Muscle of leg (tissue), 3 donors: ENCODE measurements at regions not wholly inside any gene's neighbourhood (a gene's known extent, or its start where the extent isn't known, plus 50 kb on each side); places are given as distances from the start of the nearest gene placed in this dataset.

ENCODE experiments used
- DNase-seq: peaks from one replicate; pipeline ENCODE4 v3.0.0; 2013
- H3K27ac ChIP-seq: one replicate; pipeline ENCODE4 v1.5.1; 2013; ENCODE audit warnings: mild to moderate bottlenecking, low read length, control low read depth
- H3K27me3 ChIP-seq: one replicate; pipeline ENCODE4 v1.6.1; 2013; ENCODE audit warnings: low read length; ENCODE audit not compliant: control insufficient read depth, insufficient read depth
- H3K36me3 ChIP-seq: one replicate; pipeline ENCODE4 v1.6.1; 2013; ENCODE audit warnings: low read length; ENCODE audit not compliant: control insufficient read depth, insufficient read depth
- H3K4me1 ChIP-seq: one replicate; pipeline ENCODE4 v1.6.1; 2013; ENCODE audit warnings: low read length; ENCODE audit not compliant: control insufficient read depth, insufficient read depth
- H3K4me3 ChIP-seq: one replicate; pipeline ENCODE4 v1.5.1; 2013; ENCODE audit warnings: low read length, control low read depth
- H3K9me3 ChIP-seq: replicated peaks from 2 replicates; pipeline ENCODE4 v1.6.1; 2013; ENCODE audit warnings: low read depth, low read length; ENCODE audit not compliant: control insufficient read depth
- WGBS: methylation state at CpG from one replicate; pipeline ENCODE4 v1.1.5; 2013; ENCODE audit warnings: missing lambda C conversion rate; ENCODE audit not compliant: insufficient coverage; 5-methylcytosine and 5-hydroxymethylcytosine counted together

DNA sequence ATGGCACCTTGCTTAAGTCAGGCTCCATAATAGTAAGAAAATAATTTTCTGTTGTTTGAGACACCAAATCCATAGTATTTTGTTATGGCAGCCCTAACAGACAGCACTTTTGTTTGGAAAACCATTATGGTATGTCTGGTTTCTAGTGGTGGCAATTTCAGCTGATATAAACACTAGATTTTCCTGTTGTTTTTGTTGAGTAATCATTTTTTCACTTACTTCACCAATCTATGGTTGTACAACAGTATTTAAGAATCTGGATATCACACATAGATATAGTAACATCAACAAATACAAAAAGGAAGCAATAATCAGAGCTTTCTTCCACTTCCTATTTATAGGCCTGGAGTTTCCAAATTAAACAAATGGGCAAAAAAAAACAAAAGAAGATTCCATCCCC, 725.8 kb upstream of the POM121L12 start:
- Histone ChIP-seq H3K36me3 (no peaks in the 10 kb centered on the region), H3K4me3 (no peak overlapping the region), H3K27ac (no peak overlapping the region), H3K27me3 (no peaks in the 10 kb centered on the region), H3K9me3 (no peaks in the 10 kb centered on the region), H3K4me1 (no peaks in the 10 kb centered on the region)
- no peak for DNase-seq

DNA sequence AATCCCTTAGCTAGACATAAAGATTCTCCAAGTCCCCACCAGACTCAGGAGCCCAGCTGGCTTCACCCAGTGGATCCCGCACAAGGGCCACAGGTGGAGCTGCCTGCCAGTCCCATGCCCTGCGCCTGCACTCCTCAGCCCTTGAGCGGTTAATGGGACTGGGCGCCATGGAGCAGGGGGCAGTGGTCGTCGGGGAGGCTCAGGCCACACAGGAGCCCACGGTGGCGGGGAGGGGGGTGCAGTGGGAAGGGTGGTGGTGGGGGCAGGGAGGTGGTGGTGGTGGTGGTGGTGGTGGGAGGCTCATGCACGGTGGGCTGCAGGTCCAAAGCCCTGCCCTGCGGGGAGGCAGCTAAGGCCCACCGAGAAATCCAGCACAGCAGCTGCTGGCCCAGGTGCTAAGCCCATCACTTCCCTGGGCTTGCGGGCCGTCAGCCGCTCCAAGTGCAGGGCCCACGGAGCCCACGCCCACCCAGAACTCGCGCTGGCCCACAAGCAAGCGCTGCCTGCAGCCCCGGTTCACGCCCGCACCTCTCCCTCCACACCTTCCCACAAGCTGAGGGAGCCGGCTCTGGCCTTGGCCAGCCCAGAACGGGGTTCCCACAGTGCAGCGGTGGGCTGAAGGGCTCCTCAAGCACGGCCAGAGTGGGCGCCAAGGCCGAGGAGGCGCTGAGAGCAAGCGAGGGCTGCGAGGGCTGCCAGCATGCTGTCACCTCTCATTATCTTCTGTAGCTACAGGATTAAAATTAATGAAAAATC, 732.5 kb upstream of the POM121L12 start:
- no peaks in the 10 kb centered on the region for H3K4me1 ChIP-seq
- H3K4me3 ChIP-seq = no peak overlapping the region
- no peak overlapping the region for H3K27ac ChIP-seq
- no peak for DNase-seq
- no peaks in the 10 kb centered on the region for H3K27me3 ChIP-seq
- no peaks in the 10 kb centered on the region for H3K9me3 ChIP-seq
- no peaks in the 10 kb centered on the region for H3K36me3 ChIP-seq
- WGBS = 91% methylated on average over 17 of the region's 31 CpGs

DNA sequence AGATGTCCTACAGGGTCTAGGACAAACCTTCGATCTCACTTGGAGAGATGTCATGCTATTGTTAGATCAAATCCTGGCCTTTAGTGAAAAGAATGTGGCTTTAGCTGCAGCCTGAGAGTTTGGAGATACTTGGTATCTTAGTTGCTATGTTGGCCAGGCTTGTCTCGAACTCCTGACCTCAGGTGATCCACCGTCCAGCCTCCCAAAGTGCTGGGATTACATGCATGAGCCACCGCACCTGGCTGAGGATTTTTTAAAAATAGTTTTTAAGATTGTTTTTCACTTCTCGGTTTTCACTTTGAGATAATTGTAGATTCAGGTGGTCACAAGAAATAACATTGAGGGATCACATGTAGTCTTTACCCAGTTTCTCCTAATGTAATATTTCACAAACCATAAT, 738.3 kb upstream of the POM121L12 start:
- Histone ChIP-seq H3K4me1 (no peaks in the 10 kb centered on the region), H3K27ac (no peak overlapping the region), H3K27me3 (no peaks in the 10 kb centered on the region), H3K9me3 (no peaks in the 10 kb centered on the region), H3K36me3 (no peaks in the 10 kb centered on the region), H3K4me3 (no peak overlapping the region)
- no peak for DNase-seq
- WGBS = 90% methylated on average over 2 of the region's 5 CpGs

DNA sequence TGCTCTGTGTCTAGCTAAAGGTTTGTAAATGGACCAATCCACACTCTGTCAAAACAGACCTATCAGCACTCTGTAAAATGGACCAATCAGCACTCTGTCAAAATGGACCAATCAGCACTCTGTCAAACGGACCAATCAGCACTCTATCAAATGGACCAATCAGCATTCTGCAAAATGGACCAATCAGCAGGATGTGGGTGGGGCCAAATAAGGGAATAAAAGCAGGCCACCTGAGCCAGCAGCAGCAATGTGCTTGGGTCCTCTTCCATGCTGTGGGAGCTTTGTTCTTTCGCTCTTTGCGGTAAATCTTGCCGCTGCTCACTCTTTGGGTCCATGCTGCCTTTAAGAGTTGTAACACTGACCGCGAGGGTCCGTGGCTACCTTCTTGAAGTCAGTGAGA, 740.5 kb upstream of the POM121L12 start:
- H3K36me3 ChIP-seq = no peaks in the 10 kb centered on the region
- H3K27ac ChIP-seq = no peak overlapping the region
- WGBS = 93% methylated on average over 6 of the region's 7 CpGs
- no peaks in the 10 kb centered on the region for H3K9me3 ChIP-seq
- H3K27me3 ChIP-seq = no peaks in the 10 kb centered on the region
- DNase-seq = no peak
- H3K4me1 ChIP-seq = no peaks in the 10 kb centered on the region
- H3K4me3 ChIP-seq = no peak overlapping the region

DNA sequence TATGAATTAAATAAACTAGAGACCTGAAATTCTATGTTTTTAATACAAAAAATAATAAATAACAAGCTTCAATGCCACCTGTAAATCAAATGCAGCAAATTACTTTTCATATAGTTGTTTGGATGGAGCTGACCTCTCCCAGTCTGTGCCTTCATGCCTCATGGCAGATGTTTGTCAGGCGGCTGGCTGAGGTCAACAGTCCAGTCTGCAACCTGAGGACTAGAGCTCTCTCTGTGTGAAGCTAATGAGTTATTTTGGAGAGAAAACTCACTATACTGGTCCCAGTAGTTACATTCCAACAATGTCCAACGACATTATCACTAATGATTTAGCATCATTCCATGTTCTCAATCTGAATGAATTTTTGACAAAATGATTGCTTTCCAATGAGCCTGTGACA, 746.2 kb upstream of the POM121L12 start:
- no CpG with 5 or more reads among the region's 2 CpGs for WGBS
- DNase-seq = no peak
- Histone ChIP-seq H3K9me3 (no peaks in the 10 kb centered on the region), H3K27me3 (no peaks in the 10 kb centered on the region), H3K36me3 (no peaks in the 10 kb centered on the region), H3K27ac (no peak overlapping the region), H3K4me3 (no peak overlapping the region), H3K4me1 (no peaks in the 10 kb centered on the region)

DNA sequence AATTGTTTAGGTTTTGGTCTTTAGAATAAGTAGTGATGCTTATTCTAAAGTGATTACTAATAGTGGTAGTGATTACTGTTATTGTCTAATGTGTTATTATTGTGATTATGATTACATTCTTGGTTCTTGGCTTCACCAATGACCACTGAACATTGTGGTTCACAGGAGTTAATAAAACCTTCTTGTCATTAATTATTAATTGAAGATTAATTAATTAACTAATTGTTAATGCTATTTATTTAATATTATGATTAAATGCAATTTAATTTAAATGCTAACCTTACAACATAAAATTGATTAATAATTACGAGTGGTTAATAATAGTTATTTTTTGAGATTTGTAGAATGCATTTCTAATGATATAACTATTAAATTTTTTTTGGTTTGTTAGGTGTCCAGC, 747.7 kb upstream of the POM121L12 start:
- Histone ChIP-seq H3K4me1 (no peaks in the 10 kb centered on the region), H3K36me3 (no peaks in the 10 kb centered on the region)
- no CpG with 5 or more reads among the region's 1 CpG for WGBS

DNA sequence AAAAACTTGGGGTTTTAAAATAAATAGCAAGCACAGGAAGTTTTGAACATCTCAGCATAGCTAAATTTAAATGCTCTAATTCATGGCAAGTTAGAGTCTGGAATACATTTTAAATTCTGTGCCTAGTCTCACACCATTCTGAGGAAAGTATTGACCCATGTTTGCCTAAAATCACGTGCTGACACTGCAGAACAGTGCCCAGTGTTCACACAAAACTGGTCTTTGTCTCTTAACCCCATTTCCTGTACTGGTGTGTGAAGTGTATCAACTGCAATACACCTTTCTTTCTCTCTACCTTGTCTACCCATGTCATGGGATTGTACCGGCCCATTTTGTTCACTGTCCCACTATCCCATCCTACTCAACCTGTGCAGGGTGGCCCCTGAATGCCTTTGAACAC, 749.7 kb upstream of the POM121L12 start:
- no peak for DNase-seq
- H3K9me3 ChIP-seq = no peaks in the 10 kb centered on the region
- no peaks in the 10 kb centered on the region for H3K27me3 ChIP-seq
- H3K27ac ChIP-seq = no peak overlapping the region
- H3K36me3 ChIP-seq = no peaks in the 10 kb centered on the region
- no peak overlapping the region for H3K4me3 ChIP-seq
- H3K4me1 ChIP-seq = no peaks in the 10 kb centered on the region
- WGBS = 50% methylated on average over 1 of the region's 2 CpGs

More for the DNA sequence above, 747.7 kb upstream of the POM121L12 start:
- Histone ChIP-seq H3K27ac (no peak overlapping the region), H3K4me3 (no peak overlapping the region), H3K9me3 (no peaks in the 10 kb centered on the region), H3K27me3 (no peaks in the 10 kb centered on the region)
- DNase-seq = no peak

DNA sequence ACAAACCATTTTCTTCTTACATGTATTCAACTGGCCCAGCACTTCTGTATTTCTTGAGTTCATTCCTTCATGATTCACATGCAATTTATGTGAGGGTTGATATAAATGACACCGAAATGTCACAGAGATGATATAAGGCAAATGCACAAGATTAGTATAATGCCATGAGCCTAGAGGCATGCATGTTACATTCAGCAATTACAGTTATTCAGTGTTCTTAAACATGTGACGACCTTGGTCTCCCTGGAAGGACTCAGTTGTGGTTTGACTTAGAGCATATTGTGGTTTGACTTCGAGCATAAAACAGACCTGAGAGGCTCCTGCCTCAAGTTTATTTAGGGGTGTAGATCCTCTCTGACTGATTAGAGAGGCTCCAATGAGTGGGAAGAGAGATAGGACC, 752.1 kb upstream of the POM121L12 start:
- no peaks in the 10 kb centered on the region for H3K9me3 ChIP-seq
- no peaks in the 10 kb centered on the region for H3K36me3 ChIP-seq
- H3K27ac ChIP-seq = no peak overlapping the region
- no peaks in the 10 kb centered on the region for H3K27me3 ChIP-seq
- no peak overlapping the region for H3K4me3 ChIP-seq
- no peaks in the 10 kb centered on the region for H3K4me1 ChIP-seq
- 88% methylated on average over 2 of the region's 3 CpGs for WGBS
- DNase-seq = no peak

DNA sequence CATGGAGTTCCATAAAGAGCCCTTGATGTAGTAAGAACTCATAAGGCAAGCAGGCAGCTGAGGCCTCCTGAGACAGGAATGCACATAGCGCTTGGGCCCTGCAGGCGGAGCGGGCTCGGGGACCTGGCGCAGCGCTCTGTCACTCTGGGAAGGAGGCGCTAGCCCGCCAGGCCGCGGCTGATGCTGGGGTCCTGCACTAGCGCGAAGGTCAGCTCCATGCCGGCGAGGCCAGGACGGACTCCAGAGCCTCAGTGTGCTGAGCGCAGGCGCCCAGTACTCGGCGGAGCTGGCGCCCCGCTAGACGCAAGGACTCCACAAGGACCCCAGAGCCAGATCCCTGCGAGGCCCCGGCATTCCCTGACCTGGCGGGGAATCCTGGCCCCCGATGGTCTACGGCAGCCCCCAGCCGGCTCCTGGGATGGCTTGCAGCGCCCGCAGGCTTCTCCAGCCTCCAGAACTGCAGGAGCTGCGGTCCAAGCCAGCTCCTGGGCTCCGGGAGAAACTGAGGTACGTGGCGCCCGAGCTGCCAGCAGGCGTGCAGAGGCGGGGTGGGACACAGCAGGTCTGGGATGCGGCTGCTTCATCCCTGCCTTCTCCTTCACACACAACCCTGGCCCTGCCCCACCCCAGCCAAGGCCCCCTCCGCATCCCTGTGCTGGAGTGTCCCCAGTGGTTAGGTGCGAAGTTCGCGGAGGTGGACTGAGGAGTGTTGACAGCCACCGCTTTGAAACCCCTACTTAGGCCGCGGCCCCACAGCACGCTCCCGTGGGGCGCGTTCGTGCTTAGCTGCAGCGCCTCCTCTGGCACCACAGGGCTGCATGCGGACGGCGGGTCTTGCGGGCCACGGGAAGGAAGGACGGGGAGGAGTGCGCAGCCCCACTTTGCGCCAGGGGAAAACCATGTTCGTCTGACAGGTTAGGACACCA, 761.5 kb upstream of the POM121L12 start:
- Histone ChIP-seq H3K4me3 (no peak overlapping the region), H3K36me3 (no peaks in the 10 kb centered on the region), H3K27ac (no peak overlapping the region), H3K9me3 (peaks cover 2% of the 10 kb centered on the region), H3K4me1 (no peaks in the 10 kb centered on the region), H3K27me3 (no peaks in the 10 kb centered on the region)
- peak; percentile 9 for DNase-seq
- WGBS = 75% methylated on average over 56 of the region's 60 CpGs

DNA sequence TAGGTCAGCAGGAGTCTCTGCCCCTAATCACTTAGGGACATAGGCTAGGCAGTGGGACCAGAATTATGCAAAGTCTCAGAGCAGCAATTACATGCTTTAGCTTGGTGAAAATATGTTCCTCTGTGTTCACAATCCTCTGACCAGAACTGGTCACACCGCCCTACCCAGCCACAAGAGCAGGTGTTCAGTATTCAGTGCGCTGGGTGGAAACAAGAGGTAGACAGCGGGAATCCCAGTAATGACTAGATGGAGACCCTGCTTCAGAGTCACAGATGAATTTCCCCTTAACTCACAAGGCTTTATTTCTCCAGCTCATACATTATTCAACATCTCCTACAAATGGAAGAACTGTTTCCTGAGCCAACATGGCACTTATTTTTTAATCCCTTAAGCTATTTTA, 763.7 kb upstream of the POM121L12 start:
- DNase-seq = no peak
- 100% methylated on average over 2 of the region's 3 CpGs for WGBS
- no peaks in the 10 kb centered on the region for H3K36me3 ChIP-seq

More for the DNA sequence above, 763.7 kb upstream of the POM121L12 start:
- Histone ChIP-seq H3K9me3 (peaks cover 2% of the 10 kb centered on the region), H3K27me3 (no peaks in the 10 kb centered on the region), H3K4me1 (no peaks in the 10 kb centered on the region), H3K4me3 (no peak overlapping the region), H3K27ac (no peak overlapping the region)
